DMS79 treated with DMSO at 0.1 percent for 48 hours (cell line): ENCODE measurements at regions not wholly inside any gene's neighbourhood (a gene's known extent, or its start where the extent isn't known, plus 50 kb on each side); places are given as distances from the start of the nearest gene placed in this dataset.
"Not testable (repeated sequence)": the region's sequence is repeated elsewhere in the genome, so short reads cannot be mapped to it uniquely, and the experiment has no call there.

Source experiments
- DNase-seq: peaks from one replicate; lab custom pipeline; 2025; lab: John Stamatoyannopoulos, UW

- DNase-seq = no peak
These were observed 127.0 kb upstream of the MEOX2 start for GRCh38 chr7:15813448-15813847.

- DNase-seq = not testable (repeated sequence)
These were observed 123.9 kb upstream of the MEOX2 start for GRCh38 chr7:15810383-15810782.

- not testable (repeated sequence) for DNase-seq
These were observed 123.5 kb upstream of the MEOX2 start for GRCh38 chr7:15809936-15810335.

- DNase-seq = no peak
These were observed 119.4 kb upstream of the MEOX2 start for GRCh38 chr7:15805891-15806290.

- no peak for DNase-seq
These were observed 115.9 kb upstream of the MEOX2 start for GRCh38 chr7:15802425-15802824.

- no peak for DNase-seq
These were observed 115.1 kb upstream of the MEOX2 start for GRCh38 chr7:15801551-15801950.

- no peak for DNase-seq
These were observed 114.6 kb upstream of the MEOX2 start for GRCh38 chr7:15801041-15801440.

GRCh38 chr7:15798081-15798480 is 111.6 kb upstream of the MEOX2 start:
- DNase-seq = no peak

- DNase-seq = no peak
These were observed 108.9 kb upstream of the MEOX2 start for GRCh38 chr7:15795393-15795792.

- DNase-seq = no peak
These were observed 108.3 kb upstream of the MEOX2 start for GRCh38 chr7:15794801-15795200.

- no peak for DNase-seq
These were observed 98.2 kb upstream of the MEOX2 start for GRCh38 chr7:15784694-15785030.

- no peak for DNase-seq
These were observed 97.7 kb upstream of the MEOX2 start for GRCh38 chr7:15783987-15784693.

- no peak for DNase-seq
These were observed 96.2 kb upstream of the MEOX2 start for GRCh38 chr7:15782656-15783055.

- no peak for DNase-seq
These were observed 95.5 kb upstream of the MEOX2 start for GRCh38 chr7:15781944-15782343.

GRCh38 chr7:15780271-15780670 is 93.8 kb upstream of the MEOX2 start:
- DNase-seq = no peak

GRCh38 chr7:15778191-15778590 is 91.7 kb upstream of the MEOX2 start:
- no peak for DNase-seq

- DNase-seq = no peak
These were observed 79.3 kb upstream of the MEOX2 start for GRCh38 chr7:15765753-15766152.

GRCh38 chr7:15764851-15765382 is 78.4 kb upstream of the MEOX2 start:
- DNase-seq = no peak

GRCh38 chr7:15764010-15764409 is 77.5 kb upstream of the MEOX2 start:
- DNase-seq = no peak

- DNase-seq = no peak
These were observed 70.8 kb upstream of the MEOX2 start for GRCh38 chr7:15757041-15758000.

- no peak for DNase-seq
These were observed 68.6 kb upstream of the MEOX2 start for GRCh38 chr7:15755061-15755460.

- no peak for DNase-seq
These were observed 67.5 kb upstream of the MEOX2 start for GRCh38 chr7:15753887-15754579.
